Cardiac fibroblast (primary cell): ENCODE measurements at regions not wholly inside any gene's neighbourhood (a gene's known extent, or its start where the extent isn't known, plus 50 kb on each side); places are given as distances from the start of the nearest gene placed in this dataset.

ENCODE experiments used
- DNase-seq, 2 donors: peaks; one replicate each; pipeline versions ENCODE4 v3.0.0 to v3.0.0-alpha.2; 2010; ENCODE audit warnings: low read depth in 2 of 2
- H3K4me3 ChIP-seq, 2 donors: replicated peaks in 1 of 2; 1 replicate in 1 of 2; 2 replicates in 1 of 2; pipeline ENCODE4 v1.5.1; 2011; ENCODE audit warnings: low read depth in 2 of 2, low read length in 2 of 2, mild to moderate bottlenecking in 2 of 2, moderate library complexity in 1 of 2
- CTCF ChIP-seq: IDR thresholded peaks from one replicate; pipeline ENCODE4 v1.5.1; 2011; ENCODE audit warnings: low read depth, mild to moderate bottlenecking, low read length, inconsistent platforms

DNA sequence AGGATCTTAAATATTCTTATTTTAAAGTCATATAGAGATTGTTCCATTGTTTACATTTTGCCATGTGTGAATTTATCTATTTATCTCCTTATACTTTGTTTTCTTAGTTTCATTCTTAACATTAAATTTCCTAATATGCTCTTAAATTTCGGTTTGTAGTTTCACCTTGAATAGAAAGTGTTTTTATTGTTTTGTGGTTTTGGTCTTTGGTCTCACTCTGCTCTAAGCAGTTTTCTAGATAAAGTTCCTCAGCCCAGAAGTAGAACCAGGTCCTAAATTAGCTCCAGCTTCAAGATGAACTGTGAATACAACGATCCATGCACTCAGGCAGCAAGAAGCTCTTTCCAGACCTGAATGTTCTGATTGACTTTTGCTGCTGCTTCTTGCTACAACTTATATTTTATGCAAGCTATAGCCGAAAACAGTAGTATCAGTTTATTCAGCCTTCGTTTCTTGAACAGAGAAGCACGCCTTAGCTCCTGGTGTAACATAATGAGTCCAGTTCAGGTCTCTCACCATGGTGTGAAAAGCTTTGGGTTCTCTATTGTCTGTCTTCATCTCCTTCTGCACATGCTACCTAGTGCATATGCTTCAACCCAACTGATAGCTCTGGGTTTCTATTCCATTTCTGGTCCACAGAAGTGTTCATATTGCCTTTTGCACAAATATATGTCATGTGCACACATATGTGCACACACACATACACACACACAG is 95.3 kb downstream of the SEM1 start:
- no peak for TF ChIP-seq CTCF
- no peak overlapping the region for H3K4me3 ChIP-seq
- DNase-seq = no peak

DNA sequence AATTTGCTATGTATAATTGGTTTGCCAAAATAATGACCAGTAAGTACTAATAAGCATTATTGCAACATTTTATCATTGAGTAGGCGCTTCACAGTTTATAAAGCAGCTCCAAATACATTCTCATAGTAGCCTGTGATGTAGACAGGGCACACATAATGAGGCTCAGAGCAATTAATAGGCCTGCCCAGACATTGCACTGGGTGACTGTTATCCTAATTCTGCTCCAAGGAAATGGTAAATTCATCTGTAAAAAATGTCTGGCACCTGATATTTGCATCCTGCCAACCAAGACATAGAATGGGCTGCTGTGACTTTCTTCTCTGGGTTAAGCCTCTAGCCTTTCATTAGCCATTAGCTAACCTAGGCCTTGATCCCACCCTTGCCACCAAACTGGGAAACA is 97.6 kb downstream of the SEM1 start:
- no peak for DNase-seq
- no peak for TF ChIP-seq CTCF
- H3K4me3 ChIP-seq = no peak overlapping the region

GRCh38 chr7:96605045-96605716 is 104.5 kb downstream of the SEM1 start:
- no peak for TF ChIP-seq CTCF
- no peak for DNase-seq
- no peak overlapping the region for H3K4me3 ChIP-seq

DNA sequence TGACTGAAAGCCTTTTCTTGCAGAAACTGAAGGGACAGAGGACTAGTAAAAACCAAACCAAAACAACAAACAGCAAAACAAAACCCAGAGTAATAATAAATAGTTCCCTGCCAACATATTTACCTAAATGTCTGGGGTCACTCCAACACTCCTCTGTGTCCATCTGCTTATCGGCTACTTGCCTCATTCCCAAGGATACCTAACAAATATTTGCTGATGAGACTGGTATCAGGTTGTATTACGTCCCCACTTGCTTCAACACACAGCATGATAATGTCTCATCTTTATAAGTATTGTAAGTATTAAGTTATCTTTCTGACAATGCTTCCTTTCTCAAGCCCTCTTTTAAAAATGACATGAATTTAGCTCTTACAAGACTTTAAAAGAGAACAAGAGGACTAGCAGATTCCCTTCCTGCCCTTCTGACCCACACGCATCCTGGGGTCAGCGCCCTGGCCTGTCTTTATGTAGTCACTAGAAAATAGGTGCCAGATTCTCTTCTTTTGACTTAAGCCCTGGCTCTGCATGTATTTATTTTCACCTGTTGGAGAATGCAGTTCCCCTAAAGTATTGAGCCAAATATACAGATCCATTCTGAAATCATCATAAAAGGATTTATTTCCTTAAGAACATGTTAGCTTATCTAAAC is 110.2 kb downstream of the SEM1 start:
- no peak for TF ChIP-seq CTCF
- DNase-seq = no peak
- no peak overlapping the region for H3K4me3 ChIP-seq

DNA sequence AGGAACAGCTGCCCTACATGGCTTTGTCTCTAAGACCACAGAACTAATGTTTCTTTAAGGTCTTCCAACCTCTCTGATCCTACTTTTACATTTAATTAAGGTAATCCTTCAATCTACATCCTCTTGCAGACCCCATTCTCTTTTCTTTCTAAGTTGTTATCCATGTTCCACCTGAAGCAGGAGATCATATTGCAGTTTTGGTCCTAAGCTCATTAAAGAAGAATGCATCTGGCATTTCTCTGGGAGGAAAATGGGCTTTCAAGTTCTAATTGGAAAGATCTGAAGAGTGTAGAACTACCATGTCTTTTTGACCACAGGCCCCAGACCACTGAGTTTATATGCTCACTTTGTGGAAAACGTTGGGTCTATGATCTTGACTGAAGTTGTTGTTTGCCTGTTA is 111.2 kb downstream of the SEM1 start:
- H3K4me3 ChIP-seq = no peak overlapping the region
- TF ChIP-seq CTCF = no peak
- DNase-seq = no peak

DNA sequence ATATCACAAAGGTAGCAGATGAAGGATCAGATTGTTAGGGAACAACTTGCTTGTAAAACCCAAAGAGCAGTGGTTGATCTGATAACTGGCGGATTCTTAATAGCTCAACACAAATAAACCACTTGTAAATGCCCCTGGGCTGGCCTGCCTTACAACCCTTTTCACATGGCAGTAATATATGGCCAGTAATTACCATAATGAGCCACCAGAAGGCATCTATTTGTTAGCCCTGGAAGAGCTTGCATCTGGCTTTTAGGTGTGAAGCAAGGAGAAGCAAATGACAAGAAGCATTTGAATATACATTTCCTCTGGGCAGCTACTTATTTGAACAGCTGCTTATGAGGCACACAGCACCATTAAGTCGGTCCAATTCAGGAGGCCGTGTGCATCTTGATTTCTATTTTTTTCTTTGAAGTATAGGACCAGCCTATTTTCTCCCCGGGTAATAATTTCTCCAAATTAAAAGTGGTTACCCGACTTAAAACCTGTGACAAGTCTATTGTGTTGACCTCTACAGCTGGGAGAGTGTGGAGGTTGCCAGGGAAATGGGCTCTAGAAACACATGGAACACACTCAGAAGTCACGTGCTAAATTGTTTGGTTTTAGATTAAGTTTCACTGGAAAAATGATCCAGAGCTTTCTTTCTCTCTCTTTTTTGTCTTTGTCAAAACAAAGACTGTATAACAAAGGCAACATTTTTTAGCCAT is 113.4 kb downstream of the SEM1 start:
- H3K4me3 ChIP-seq = no peak overlapping the region
- DNase-seq = peak; percentile 2
- no peak for TF ChIP-seq CTCF
